T-helper 1 cell (primary cell): ENCODE measurements at regions not wholly inside any gene's neighbourhood (a gene's known extent, or its start where the extent isn't known, plus 50 kb on each side); places are given as distances from the start of the nearest gene placed in this dataset.

ENCODE experiments used
- DNase-seq, 5 donors: peaks; one replicate each; pipeline ENCODE4 v3.0.0-alpha.2; 2012 to 2020

DNA sequence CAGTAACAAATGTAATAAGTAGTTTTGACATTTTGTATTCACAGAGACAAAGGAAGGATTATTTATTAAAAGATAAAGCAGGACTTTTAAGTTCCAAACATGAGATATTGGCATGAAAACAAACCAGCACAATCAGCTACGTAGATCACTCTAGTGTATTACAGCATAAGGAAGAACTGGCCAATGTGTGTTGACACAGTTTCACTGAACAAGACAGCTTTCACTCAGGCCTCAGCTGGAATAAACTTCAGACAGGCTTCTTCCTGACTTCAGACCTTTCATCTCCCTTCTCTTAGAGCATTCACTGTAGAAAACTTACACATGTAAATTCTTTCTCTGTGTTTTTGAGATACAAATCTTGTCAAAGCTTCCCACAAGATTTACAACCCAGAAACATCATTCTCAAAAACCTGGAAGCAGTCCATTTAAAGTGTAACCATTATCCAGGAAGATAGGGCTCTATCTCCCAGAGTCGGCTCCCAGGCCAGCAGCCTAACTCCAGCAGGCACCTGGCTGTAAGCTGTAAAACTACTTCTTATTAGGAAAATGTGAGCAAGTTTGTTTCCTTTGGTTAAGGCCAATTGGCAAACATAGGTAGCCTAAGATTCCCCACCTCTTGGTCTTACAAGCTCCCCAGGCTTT lies 768.3 kb upstream of the CDH7 start:
- DNase-seq: no peak

DNA sequence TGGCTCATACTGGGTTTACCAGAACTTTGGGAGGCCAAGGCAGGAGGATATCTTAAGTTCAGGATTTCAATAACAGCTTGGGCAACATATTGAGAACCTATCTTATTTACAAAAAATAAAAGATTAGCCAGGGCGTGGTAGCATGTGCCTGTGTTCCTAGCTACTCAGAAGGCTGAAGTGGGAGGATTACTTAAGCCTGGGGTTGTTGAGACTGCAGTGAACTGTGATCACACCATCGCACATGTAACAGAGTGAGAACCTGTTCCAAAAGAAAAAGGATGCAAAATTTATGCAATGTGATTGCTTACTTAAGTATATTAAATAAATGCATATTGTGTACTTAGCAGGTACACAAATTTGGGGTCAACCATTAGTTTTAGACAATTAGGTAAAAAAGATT lies 768.9 kb upstream of the CDH7 start:
- DNase-seq: no peak

DNA sequence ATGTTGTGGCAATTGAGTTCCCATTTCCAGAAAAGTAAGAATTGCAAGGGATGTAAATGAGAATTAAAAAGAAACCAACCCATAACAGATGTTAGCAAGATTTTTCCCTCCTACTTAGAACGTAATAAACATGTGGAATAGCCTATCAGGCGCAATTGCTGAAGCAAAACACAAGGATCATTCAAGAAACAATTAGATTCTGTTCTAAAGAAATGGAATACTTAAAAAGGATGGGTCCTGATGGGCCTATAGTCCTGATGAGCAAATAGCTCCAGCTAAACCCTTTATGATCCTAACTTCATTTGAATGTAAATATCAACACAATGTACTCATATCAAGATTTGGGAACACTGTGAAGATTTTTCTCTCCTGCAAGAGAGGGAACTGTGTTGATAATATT lies 771.0 kb upstream of the CDH7 start:
- DNase-seq: no peak

- DNase-seq: no peak
Measured at GRCh38 chr18:64974391-64975125, 776.3 kb upstream of the CDH7 start.

GRCh38 chr18:64972545-64972944 lies 778.3 kb upstream of the CDH7 start:
- no peak for DNase-seq

GRCh38 chr18:64966667-64967066 lies 784.1 kb upstream of the CDH7 start:
- DNase-seq: no peak

DNA sequence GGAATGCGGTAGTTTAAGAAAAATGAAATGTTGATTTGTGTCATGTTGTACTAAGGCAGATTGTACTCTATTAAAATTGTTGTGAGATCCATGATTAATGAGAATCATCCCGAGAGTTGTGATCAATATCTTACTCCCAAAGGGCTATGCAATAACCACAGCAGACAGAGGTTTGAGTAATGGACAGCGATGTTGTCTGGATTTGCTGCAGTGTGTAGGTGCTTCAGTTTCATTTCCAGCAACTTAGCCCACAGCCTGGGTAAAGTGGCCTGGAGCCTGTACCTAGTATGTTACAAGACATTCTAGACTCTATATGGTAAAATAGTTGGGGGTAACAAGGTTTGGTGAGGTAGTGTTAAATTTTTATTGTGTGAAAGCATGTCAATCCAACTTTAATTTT lies 794.3 kb upstream of the CDH7 start:
- no peak for DNase-seq

- DNase-seq: no peak
Measured at GRCh38 chr18:64949885-64950284, 800.9 kb upstream of the CDH7 start.

GRCh38 chr18:64936671-64937070 lies 787.8 kb upstream of the LINC00305 start:
- DNase-seq: no peak

- DNase-seq: no peak
Measured at GRCh38 chr18:64929036-64929435, 780.1 kb upstream of the LINC00305 start.

- no peak for DNase-seq
Measured at GRCh38 chr18:64919971-64920570, 771.2 kb upstream of the LINC00305 start.

DNA sequence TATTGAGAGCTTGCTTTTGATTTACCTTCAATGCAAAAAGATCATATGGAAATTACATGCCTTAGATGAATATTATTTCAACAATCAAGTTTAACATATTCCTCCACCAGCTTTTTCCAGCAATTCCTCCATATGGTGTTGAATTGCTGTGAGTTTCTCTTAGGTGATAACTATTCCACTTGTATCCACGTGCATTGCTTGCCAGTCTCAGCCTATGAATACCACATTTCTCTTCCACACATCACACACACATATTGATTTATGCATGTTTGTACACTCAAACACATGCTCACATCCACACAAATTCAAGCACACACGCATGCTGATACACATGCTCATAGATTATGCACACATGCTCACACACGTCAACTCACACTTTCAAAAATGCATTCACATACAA lies 770.0 kb upstream of the LINC00305 start:
- DNase-seq: no peak

GRCh38 chr18:64893349-64893748 lies 744.5 kb upstream of the LINC00305 start:
- DNase-seq: no peak

DNA sequence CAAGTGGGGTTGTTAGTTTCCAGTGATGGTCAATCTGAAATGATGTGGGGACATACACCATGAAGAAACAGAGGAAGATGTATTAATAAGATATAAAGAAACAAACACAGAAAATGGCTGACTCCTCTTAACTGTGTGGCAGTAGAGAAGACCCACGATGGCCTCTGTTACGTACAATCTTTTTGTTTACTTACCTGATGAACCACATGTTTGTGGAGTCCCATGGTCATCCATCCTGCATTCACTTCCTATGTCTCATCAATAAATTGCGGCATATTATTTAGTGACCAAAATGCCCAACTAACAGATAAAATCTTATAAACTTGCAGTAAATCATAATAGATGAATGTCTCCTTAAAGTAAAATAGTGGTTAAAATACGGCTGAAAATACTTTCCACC lies 740.1 kb upstream of the LINC00305 start:
- no peak for DNase-seq

GRCh38 chr18:64886995-64887394 lies 738.1 kb upstream of the LINC00305 start:
- no peak for DNase-seq

GRCh38 chr18:64882896-64883295 lies 734.0 kb upstream of the LINC00305 start:
- DNase-seq: no peak

GRCh38 chr18:64876833-64877232 lies 727.9 kb upstream of the LINC00305 start:
- DNase-seq: no peak

DNA sequence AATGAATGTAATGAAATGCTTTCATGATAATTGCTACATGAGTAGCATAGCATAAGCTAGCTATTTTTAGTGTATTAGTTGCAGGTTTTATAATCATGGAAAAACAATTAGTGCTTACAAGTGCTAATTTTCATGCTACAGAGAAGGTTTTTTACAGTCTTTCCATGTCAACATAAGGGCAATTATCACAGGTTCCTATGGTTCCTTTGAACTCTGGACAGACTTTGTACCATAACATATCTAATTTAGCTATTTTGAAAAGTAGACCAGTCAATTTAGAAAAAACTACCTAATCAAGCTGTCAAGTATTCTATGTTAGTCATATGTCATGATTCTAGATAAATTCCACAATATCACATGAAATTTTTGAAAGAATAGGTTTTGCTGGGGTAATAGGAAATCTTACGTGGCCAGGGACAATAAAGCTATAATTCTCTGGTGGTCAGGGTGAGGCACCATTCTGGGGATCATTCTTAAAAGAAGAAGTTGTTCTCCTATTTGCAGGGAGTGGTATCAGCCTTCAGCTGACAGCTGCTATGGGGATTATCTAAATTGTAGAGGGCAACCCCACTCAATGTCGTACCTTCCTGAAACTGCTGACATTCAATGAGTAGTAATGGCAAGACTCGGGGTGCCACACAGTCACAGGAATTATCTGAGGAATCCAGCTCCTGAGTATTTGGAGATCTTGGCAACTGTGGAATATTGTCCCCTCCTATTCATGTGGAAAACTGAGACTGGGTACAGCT lies 724.0 kb upstream of the LINC00305 start:
- no peak for DNase-seq

DNA sequence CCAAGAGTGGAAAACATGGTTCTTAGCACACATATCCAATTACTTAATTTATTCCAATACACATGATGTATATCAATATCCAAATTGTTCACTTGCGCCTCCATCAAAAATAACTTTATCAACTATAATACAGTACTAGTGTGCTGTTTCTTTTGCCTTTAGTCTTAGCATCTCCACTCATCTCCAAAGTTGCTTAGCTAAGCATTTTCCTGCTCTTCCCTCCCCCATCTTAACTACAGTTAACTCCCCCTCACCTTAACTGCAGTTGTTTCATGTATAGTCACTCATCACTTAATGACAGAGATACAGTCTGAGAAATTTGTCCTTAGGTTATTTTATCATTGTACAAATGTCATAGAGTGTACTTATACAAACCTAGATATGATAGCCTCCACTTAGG lies 705.2 kb upstream of the LINC00305 start:
- no peak for DNase-seq

GRCh38 chr18:64852281-64852680 lies 703.4 kb upstream of the LINC00305 start:
- DNase-seq: no peak

- no peak for DNase-seq
Measured at GRCh38 chr18:64851726-64852125, 702.8 kb upstream of the LINC00305 start.

DNA sequence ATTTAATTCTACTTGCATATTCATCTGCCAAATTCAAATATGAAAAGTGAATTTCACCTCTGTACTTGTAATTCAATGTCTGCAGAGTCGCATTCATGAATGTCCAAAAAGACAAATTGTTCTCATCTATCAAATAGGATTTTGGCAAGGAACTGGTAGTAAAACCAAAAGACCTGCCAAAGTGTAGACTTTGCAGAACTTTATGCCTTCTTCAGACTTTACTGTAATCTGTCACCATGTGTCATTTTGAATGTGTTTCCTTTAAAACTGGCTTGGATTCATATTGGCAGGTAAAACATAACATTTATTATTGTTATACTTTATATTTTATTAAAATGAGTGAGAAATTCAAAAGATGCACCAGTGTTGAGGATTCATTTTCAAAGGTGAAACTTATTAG lies 701.9 kb upstream of the LINC00305 start:
- DNase-seq: no peak

- DNase-seq: no peak
Measured at GRCh38 chr18:64840911-64841701, 692.2 kb upstream of the LINC00305 start.
